ENCODE measurements at regions not wholly inside any gene's neighbourhood (a gene's known extent, or its start where the extent isn't known, plus 50 kb on each side); places are given as distances from the start of the nearest gene placed in this dataset.
"Not testable (repeated sequence)": the region's sequence is repeated elsewhere in the genome, so short reads cannot be mapped to it uniquely, and the experiment has no call there.

DNA sequence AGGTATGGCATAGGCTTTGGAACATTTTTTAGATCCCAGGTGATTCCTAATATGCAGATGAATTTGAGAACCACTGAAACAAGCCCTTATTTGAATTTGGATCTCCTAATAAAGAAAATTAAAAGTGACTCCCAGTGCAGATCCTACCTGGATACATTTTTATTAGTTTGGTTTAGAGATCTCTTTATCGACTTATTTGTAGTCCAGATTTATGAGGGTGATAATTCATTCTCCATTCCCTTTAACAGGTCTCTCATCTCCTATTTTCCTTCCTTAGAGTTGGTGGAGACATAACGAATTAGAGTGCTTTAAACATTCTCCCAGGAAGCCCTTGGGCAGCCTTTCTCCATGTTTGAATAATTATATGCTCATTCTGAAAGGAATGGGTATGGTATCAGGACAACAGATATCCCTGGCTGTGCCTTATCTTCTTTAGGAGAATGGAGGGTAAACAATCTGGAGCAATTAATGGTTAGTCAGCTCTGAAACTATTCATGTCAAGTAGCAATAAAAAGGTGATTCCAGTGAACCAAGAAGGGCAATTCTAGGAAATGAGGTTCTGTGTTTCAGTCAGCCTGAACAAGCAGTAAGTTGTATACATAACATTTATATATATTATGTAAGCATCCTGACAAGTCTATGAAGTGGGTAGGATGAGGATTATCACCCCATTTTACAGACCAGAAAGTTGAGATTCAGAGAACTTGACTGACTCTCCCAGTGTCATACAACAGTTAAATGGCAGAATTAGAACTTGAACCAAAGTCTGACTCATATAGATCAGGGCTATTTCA lies 53.9 kb upstream of the RCE1 start:
- H3K27ac ChIP-seq (ENCODE audit: low read length): no peak overlapping the region
- DNase-seq (no peak), ATAC-seq (replicated peaks in 1 of 4) (no peak)
- Mint-ChIP-seq H3K9me3 (no peaks in the 10 kb centered on the region), H3K4me3 (no peak overlapping the region), H3K27ac (no peak overlapping the region), H3K27me3 (no peaks in the 10 kb centered on the region), H3K36me3 (peaks cover 3% of the 10 kb centered on the region), H3K4me1 (peaks cover 0 to 2% (median 0%) of the 10 kb centered on the region in 3 donors)
- no CpG with 5 or more reads among the region's 2 CpGs for WGBS (ENCODE audit: insufficient coverage)
- H3K4me3 ChIP-seq (ENCODE audit: control insufficient read depth in 1 of 2, extremely low read depth in 1 of 2, low read length in 1 of 2): no peak overlapping the region
- no peaks in the 10 kb centered on the region for H3K36me3 ChIP-seq (ENCODE audit: control insufficient read depth in 2 of 2, extremely low read depth in 1 of 2, insufficient read depth in 1 of 2, low read length in 1 of 2)
- H3K9me3 ChIP-seq: no peaks in the 10 kb centered on the region
- H3K4me1 ChIP-seq (ENCODE audit: control insufficient read depth in 1 of 2, extremely low read depth in 1 of 2, insufficient read depth in 2 of 2, low read length in 2 of 2): no peaks in the 10 kb centered on the region
- POLR2A ChIA-PET: no interaction called here
- CTCF ChIA-PET: interaction anchor here in 1 of 2 donors (1.0 kb wide), 1 partner anchor 103 kb away, joined by 3 read pairs; no protein-coding TSS in a partner anchor
- no peaks in the 10 kb centered on the region for H3K27me3 ChIP-seq (replicated peaks in 1 of 2; ENCODE audit: control insufficient read depth in 2 of 2, extremely low read depth in 1 of 2, insufficient read depth in 2 of 2, low read length in 1 of 2)

DNA sequence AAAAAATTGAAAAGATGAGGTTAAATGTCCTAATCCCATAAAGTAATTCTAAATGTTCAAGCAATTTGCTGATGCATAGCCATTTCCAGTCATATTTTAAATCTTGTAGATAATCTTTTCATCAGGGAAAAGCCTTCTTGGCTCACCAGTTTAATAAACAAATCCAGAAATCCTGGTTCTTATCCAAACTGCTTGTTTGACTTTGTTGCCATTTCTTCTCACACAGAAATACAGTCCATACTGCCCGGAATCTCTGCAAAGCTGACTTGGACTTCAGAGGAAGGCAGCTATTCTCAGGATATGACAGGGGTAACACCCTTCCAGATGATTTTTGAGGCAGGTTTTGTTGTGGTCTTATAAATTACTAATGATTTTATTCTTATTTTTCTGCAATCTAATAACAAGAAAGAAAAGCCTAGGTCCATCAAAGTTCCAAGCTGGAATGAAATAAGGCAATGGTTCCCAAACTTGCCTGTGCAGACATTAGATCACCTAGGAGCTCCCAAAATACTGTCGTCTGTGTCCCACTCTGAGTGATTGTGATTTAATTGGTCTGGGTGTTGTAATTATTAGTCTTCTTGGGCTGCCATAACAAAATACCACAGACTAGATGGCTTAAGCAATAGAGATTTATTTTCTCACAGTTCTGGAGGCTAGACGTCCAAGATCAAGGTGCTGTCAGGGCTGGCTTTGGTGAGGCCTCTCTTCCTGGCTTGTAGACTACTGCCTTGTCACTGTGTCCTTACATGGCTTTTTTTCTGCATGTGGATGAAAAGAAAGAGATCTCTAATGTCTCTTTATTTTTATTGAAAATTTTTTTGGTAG lies 55.1 kb upstream of the RCE1 start:
- H3K27me3 ChIP-seq (replicated peaks in 1 of 2; ENCODE audit: control insufficient read depth in 2 of 2, extremely low read depth in 1 of 2, insufficient read depth in 2 of 2, low read length in 1 of 2): no peaks in the 10 kb centered on the region
- CTCF ChIA-PET: interaction anchor here in 1 of 2 donors (1.0 kb wide), 1 partner anchor 102 kb away, joined by 3 read pairs; no protein-coding TSS in a partner anchor
- H3K4me3 ChIP-seq (ENCODE audit: control insufficient read depth in 1 of 2, extremely low read depth in 1 of 2, low read length in 1 of 2): no peak overlapping the region
- 100% methylated on average over 1 of the region's 3 CpGs for WGBS (ENCODE audit: insufficient coverage)
- no peaks in the 10 kb centered on the region for H3K9me3 ChIP-seq
- H3K36me3 ChIP-seq (ENCODE audit: control insufficient read depth in 2 of 2, extremely low read depth in 1 of 2, insufficient read depth in 1 of 2, low read length in 1 of 2): no peaks in the 10 kb centered on the region
- Mint-ChIP-seq H3K4me1 (peaks cover 0 to 2% (median 0%) of the 10 kb centered on the region in 3 donors), H3K27ac (no peak overlapping the region), H3K27me3 (no peaks in the 10 kb centered on the region), H3K4me3 (no peak overlapping the region), H3K9me3 (no peaks in the 10 kb centered on the region), H3K36me3 (peaks cover 3% of the 10 kb centered on the region)
- H3K4me1 ChIP-seq (ENCODE audit: control insufficient read depth in 1 of 2, extremely low read depth in 1 of 2, insufficient read depth in 2 of 2, low read length in 2 of 2): no peaks in the 10 kb centered on the region
- DNase-seq (no peak), ATAC-seq (replicated peaks in 1 of 4) (no peak)
- H3K27ac ChIP-seq (ENCODE audit: low read length): no peak overlapping the region
- POLR2A ChIA-PET: no interaction called here

DNA sequence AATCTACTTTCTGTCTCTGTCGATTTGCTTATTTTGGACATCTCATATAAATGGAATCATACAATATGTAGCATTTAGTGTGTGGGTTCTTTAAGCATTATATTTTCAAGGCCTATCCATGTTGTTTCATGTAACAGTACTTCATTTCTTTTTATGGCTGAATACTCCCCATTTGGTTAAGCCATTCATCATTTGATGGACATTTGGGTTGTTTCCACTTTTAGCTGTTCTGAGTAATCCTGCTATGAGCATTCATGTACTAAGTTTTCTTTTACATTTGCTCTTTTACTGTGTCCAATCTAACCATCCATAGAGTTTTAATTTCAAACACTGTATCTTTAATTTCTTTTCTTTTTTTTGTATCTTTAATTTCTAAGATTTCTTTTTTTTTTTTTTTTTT lies 55.6 kb upstream of the SPTBN2 start:
- no peak for ATAC-seq (replicated peaks in 1 of 4)
- Mint-ChIP-seq H3K4me1 (no peaks in the 10 kb centered on the region), H3K9me3 (no peaks in the 10 kb centered on the region), H3K4me3 (no peak overlapping the region), H3K36me3 (peaks cover 3% of the 10 kb centered on the region), H3K27me3 (no peaks in the 10 kb centered on the region), H3K27ac (no peak overlapping the region)
- Histone ChIP-seq H3K36me3 (ENCODE audit: control insufficient read depth in 2 of 2, extremely low read depth in 1 of 2, insufficient read depth in 1 of 2, low read length in 1 of 2) (no peaks in the 10 kb centered on the region), H3K4me1 (ENCODE audit: control insufficient read depth in 1 of 2, extremely low read depth in 1 of 2, insufficient read depth in 2 of 2, low read length in 2 of 2) (no peaks in the 10 kb centered on the region), H3K9me3 (no peaks in the 10 kb centered on the region), H3K4me3 (ENCODE audit: control insufficient read depth in 1 of 2, extremely low read depth in 1 of 2, low read length in 1 of 2) (no peak overlapping the region), H3K27me3 (replicated peaks in 1 of 2; ENCODE audit: control insufficient read depth in 2 of 2, extremely low read depth in 1 of 2, insufficient read depth in 2 of 2, low read length in 1 of 2) (no peaks in the 10 kb centered on the region), H3K27ac (ENCODE audit: low read length) (no peak overlapping the region)
- no CpG with 5 or more reads among the region's 1 CpG for WGBS (ENCODE audit: insufficient coverage)
- CTCF ChIA-PET: no interaction called here
- POLR2A ChIA-PET: no interaction called here
- no peak for DNase-seq

DNA sequence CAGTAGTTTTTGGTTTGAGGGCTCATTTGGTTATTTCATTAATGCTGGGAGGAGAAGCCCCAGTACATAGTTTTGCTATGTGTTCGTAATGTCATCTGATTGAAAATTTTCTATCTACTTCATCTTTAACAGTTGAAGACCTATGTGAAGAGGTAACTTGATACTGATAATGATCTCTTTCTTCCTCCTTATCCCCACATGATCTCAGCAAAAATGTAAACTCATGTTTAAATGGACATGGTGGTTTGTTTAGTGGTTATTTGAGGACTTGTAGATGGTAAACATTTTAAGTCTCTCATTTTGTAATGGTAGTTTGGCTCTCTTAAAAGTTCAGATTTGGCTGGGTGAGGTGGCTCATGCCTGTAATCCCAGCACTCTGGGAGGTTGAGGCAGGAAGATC lies 53.7 kb upstream of the SPTBN2 start:
- POLR2A ChIA-PET: no interaction called here
- no peaks in the 10 kb centered on the region for H3K9me3 ChIP-seq
- H3K4me1 Mint-ChIP-seq: no peaks in the 10 kb centered on the region
- H3K27me3 ChIP-seq (replicated peaks in 1 of 2; ENCODE audit: control insufficient read depth in 2 of 2, extremely low read depth in 1 of 2, insufficient read depth in 2 of 2, low read length in 1 of 2): no peaks in the 10 kb centered on the region
- H3K4me3 Mint-ChIP-seq: no peak overlapping the region
- H3K4me3 ChIP-seq (ENCODE audit: control insufficient read depth in 1 of 2, extremely low read depth in 1 of 2, low read length in 1 of 2): no peak overlapping the region
- ATAC-seq (replicated peaks in 1 of 4) (no peak), DNase-seq (no peak)
- no CpG with 5 or more reads among the region's 1 CpG for WGBS (ENCODE audit: insufficient coverage)
- H3K9me3 Mint-ChIP-seq: no peaks in the 10 kb centered on the region
- H3K36me3 Mint-ChIP-seq: peaks cover 3% of the 10 kb centered on the region
- no peaks in the 10 kb centered on the region for H3K36me3 ChIP-seq (ENCODE audit: control insufficient read depth in 2 of 2, extremely low read depth in 1 of 2, insufficient read depth in 1 of 2, low read length in 1 of 2)
- H3K4me1 ChIP-seq (ENCODE audit: control insufficient read depth in 1 of 2, extremely low read depth in 1 of 2, insufficient read depth in 2 of 2, low read length in 2 of 2): no peaks in the 10 kb centered on the region
- CTCF ChIA-PET: no interaction called here
- no peak overlapping the region for H3K27ac Mint-ChIP-seq
- no peaks in the 10 kb centered on the region for H3K27me3 Mint-ChIP-seq
- H3K27ac ChIP-seq (ENCODE audit: low read length): no peak overlapping the region

DNA sequence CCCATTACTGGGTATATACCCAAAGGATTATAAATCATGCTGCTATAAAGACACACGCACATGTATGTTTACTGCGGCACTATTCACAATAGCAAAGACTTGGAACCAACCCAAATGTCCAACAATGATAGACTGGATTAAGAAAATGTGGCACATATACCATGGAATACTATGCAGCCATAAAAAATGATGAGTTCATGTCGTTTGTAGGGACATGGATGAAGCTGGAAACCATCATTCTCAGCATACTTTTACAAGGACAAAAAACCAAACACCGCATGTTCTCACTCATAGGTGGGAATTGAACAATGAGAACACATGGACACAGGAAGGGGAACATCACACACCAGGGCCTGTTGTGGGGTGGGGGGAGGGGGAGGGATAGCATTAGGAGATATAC lies 50.6 kb upstream of the SPTBN2 start:
- H3K4me1 ChIP-seq (ENCODE audit: control insufficient read depth in 1 of 2, extremely low read depth in 1 of 2, insufficient read depth in 2 of 2, low read length in 2 of 2); H3K4me1 Mint-ChIP-seq; H3K36me3 Mint-ChIP-seq; H3K27ac Mint-ChIP-seq; H3K27ac ChIP-seq (ENCODE audit: low read length); H3K27me3 Mint-ChIP-seq; CTCF ChIA-PET; H3K9me3 ChIP-seq; DNase-seq; H3K36me3 ChIP-seq (ENCODE audit: control insufficient read depth in 2 of 2, extremely low read depth in 1 of 2, insufficient read depth in 1 of 2, low read length in 1 of 2); H3K4me3 ChIP-seq (ENCODE audit: control insufficient read depth in 1 of 2, extremely low read depth in 1 of 2, low read length in 1 of 2); ATAC-seq (replicated peaks in 1 of 4); H3K4me3 Mint-ChIP-seq; H3K9me3 Mint-ChIP-seq; H3K27me3 ChIP-seq (replicated peaks in 1 of 2; ENCODE audit: control insufficient read depth in 2 of 2, extremely low read depth in 1 of 2, insufficient read depth in 2 of 2, low read length in 1 of 2); POLR2A ChIA-PET: not testable (repeated sequence)
- WGBS (ENCODE audit: insufficient coverage): no CpG with 5 or more reads among the region's 4 CpGs

All from T-cell (primary cell).